IPS DF 4.7 (cell line): ENCODE measurements at regions not wholly inside any gene's neighbourhood (a gene's known extent, or its start where the extent isn't known, plus 50 kb on each side); places are given as distances from the start of the nearest gene placed in this dataset.
"Not testable (repeated sequence)": the region's sequence is repeated elsewhere in the genome, so short reads cannot be mapped to it uniquely, and the experiment has no call there.

Experiments used
- DNase-seq: peaks from one replicate; pipeline ENCODE4 v3.0.0-alpha.2; 2013; ENCODE audit warnings: low spot score; ENCODE audit errors: extremely low read depth

DNA sequence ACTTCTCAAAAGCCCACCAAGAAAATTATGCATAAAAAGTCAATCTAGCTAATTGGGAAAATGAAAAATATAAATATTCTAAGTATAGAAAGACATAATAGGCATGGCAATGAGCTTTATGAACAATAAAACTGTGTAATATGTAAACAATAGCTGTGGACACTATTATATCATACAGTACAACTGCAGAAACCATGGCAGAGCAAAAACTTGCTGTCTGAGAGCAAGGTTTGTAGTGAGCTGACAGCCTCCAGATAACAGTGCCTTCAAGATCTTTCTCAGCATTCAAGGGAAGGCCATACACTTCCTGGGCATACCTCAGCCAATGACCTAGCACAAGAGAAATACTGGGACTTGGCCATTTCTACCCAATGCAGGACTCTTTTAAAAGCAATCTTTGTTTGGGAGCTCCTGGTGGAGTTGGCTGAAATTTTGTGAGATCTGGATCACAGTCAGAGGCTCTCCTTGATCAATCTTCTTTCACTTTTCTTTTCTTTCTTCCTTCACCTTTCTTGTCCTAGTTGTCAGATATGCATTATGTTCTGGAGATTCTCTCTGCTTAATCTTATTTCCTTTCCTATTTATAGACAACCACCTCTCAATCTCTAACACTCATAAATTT is 427.2 kb upstream of the UBE2E3 start:
- DNase-seq = no peak

- no peak for DNase-seq
Measured at GRCh38 chr2:180542511-180542910, 437.9 kb upstream of the UBE2E3 start.

DNA sequence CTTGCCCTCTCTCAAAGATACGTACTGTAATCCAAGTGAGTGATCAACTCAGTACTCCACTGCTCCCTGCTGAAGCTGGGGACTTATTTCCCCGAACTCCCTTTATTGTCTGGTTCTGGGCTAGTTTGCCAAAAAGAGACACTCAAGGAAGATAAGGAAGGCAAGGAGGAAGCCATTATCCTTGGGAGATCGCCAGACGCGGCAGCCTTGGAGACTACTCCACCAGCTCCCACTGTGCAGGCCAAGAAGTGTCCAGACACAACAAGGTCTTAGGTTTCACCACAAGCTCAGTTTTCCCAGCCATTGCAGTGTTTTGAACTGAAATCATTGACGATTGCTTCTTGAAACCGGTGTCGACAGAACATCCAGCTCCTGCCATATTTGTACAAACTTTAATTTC is 439.6 kb upstream of the UBE2E3 start:
- no peak for DNase-seq

DNA sequence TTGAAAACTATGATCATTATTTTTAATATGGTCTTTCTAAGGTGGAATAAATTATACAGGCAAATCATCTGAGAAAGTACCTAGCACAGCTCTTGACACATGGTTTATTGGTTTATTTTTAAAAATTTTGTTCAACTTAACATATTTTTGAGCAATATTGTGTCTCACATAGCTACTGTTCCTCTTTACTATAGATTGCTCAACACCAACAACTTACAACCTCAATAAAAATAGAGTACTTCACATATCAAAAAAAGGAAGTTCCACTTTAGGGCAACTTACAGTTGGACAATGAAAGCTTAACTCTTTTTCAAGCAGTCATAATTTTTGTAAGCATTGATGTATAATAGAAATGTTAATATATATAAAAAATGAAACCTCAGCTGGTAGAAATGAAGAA is 440.9 kb upstream of the UBE2E3 start:
- no peak for DNase-seq

- DNase-seq = no peak
Measured at GRCh38 chr2:180535289-180535688, 445.1 kb upstream of the UBE2E3 start.

DNA sequence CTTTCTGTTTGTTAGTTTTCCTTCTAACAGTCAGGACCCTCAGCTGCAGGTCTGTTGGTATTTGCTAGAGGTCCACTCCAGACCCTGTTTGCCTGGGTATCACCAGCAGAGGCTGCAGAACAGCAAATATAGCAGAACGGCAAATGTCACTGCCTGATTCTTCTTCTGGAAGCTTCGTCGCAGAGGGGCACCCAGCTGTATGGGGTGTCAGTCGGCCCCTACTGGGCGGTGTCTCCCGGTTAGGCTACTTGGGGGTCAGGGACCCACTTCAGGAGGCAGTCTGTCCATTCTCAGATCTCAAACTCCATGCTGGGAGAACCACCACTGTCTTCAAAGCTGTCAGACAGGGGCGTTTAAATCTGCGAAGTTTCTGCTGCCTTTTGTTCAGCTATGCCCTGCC is 448.6 kb upstream of the UBE2E3 start:
- DNase-seq = not testable (repeated sequence)

- peak; percentile 5 for DNase-seq
Measured at GRCh38 chr2:180524499-180524898, 455.9 kb upstream of the UBE2E3 start.

DNA sequence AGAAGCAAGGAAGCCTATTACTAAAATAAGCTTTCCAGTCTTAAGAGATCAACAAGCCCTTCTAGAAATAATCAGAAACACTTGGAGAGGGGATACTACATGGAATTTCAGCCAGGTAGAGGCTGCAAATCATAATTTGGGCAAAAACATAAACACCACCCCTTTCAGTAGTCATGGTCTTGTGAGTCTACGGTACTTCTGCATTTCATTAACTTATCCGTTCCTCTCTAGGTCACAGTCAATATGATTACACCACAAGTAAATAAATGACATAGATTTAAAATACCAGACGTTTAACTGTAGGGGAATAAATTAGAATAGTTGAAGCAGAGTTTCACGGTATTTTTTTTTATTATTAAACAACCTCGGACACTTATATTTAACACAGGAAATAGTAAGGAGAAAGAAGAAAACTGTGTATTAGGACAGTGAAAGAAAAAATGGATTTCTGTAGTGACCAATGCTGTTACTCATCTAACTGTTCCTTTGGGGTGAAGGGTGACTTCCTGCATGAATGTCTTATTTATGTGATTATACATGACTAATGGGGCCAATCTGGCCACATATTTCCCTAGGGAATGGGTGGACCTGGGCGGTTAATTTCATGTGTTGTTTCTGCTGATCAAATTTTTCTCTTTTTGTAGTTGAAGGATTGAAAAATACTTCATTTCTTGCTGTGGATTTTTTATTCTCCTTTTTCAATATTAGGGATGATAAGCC is 456.6 kb upstream of the UBE2E3 start:
- no peak for DNase-seq

- no peak for DNase-seq
Measured at GRCh38 chr2:180520921-180521581, 459.4 kb upstream of the UBE2E3 start.

DNA sequence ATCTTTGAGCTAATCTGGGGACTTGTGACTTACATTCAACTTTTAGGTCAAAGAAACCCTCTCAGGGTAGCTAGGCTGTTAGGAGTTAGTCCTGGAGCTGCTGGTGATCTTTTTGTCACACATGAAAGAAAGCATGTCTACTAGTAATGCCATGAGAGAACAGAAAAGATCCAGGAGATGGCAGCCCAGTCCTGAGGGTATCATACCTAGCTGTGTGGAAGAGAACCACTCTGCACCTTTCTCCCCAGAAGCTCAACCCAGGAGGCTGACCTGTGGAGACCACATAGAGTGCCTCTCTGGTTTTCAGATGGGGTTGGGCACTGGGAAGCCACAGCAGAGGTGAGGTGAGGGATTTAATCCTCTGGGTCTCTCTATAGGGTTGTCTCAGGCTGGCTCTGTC is 460.2 kb upstream of the UBE2E3 start:
- no peak for DNase-seq

- no peak for DNase-seq
Measured at GRCh38 chr2:180519276-180519675, 461.1 kb upstream of the UBE2E3 start.

GRCh38 chr2:180516232-180516631 is 464.2 kb upstream of the UBE2E3 start:
- no peak for DNase-seq

DNA sequence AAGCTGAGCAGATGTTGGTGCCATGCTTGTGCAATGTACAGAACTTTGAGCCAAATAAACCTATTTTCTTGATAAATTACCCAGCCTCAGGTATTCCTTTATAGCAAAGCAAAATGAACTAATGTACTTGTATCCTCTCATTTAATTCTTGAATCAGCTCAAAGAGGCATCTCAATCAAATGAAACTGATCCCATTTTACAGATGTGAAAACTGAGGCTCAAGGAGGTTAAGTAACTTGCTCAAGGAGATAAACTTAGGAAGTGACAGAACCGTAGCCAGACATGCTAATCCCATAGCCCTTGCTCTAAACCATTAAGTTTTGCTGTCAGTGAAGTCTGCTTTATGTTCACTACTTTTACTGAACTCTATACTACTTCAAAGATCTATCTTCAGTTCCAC is 467.0 kb upstream of the UBE2E3 start:
- DNase-seq = no peak

DNA sequence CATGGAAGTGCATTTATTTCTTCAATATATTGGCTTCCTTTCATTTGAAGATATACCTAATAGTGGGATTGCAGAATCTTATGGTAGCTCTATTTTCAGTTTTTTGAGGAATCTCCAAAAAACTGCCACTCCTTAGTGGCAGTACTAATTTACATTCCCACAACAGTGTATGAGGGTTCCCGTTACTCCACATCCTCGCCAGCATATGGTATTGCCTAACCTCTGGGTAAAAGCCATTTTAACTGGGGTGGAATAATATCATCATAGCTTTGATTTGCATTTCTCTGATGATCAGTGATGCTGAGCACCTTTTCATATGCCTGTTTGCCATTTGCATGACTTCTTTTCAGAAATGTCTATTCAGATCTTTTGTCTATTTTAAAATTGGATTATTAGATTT is 471.9 kb upstream of the UBE2E3 start:
- DNase-seq = no peak

- DNase-seq = no peak
Measured at GRCh38 chr2:180507028-180507427, 473.4 kb upstream of the UBE2E3 start.

GRCh38 chr2:180505203-180505602 is 475.2 kb upstream of the UBE2E3 start:
- DNase-seq = no peak

DNA sequence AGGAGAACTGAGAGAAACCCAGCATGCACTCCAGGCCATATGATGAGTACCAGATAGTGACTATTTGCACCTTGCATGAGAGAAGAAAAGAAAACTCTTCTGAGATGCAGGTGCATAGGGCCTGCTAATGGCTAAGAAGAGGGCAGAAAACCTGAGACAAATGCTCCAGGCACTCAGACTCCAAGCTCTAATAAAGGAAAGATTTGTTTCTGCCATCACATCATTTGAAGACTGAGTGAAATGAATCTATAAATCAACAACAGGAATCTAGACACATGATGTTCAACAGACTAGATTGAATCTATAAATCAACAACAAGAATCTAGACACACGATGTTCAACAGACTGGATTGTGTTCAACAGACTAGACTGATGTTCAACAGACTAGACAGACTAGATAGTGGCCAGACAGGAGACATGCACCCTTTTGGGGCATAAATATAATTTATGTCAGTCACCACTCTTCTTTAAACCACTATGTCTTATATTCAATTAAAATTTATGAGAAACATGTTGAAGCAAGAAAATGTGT is 482.7 kb upstream of the UBE2E3 start:
- no peak for DNase-seq

DNA sequence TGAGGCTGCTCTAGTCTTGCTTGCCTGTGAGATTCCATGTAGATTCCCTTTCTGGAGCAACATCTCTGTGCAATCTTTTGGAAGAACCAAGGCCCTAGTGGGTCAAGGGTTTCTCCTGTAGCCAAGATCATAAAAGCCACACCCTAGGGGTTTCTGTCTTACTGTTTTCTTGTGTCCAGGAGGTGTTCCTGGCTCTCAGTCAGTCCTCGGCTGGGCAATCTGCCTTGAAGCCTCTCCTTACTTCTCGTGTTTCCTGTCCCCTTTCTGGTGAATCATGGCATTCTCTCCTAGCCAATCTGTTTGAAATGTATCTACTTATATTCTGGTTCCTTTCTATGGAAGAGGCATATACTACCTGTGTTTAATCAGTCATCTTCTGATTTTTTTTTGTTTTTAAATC is 484.8 kb upstream of the UBE2E3 start:
- DNase-seq = no peak

DNA sequence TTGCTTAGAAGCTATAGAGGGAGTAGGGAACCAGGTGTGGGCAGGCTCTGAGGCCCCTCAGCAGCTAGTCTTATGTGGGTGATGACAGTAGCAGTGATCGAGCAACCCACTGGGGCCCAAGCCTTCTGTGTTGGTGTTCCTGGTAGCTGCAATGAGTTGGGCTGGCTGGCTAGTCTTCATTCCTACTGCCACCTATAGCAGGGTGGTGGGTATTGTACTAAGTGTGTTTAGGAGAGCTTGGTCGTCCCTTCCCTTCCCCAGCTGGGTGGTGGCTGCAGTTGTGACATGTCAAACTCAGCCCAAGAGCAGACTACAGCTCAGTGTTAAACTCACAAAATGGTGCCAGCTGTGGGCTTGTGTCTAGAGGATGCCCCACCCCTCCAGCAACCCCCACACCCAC is 486.1 kb upstream of the UBE2E3 start:
- DNase-seq = no peak

- DNase-seq = no peak
Measured at GRCh38 chr2:180482696-180483095, 475.6 kb upstream of the CWC22 start.

DNA sequence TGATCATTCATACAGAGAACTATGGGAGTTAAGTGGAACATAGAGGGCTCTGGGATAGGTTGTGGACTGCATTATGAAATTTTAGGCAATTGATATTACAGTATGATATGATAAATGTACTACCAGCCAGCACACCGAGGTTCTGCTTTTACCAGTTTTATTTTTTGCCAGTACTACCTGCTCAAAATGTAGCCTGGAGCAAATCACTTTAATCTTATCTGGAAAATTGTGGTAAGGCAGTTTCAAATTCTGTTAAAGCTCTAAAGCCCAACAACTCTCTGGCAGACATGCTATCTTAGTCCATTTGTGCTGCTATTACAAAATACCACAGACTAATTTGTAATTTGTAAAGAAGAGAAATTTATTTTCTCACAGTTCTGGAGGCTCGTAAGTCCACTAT is 474.9 kb upstream of the CWC22 start:
- DNase-seq = no peak

- DNase-seq = no peak
Measured at GRCh38 chr2:180478883-180479282, 471.8 kb upstream of the CWC22 start.

GRCh38 chr2:180474716-180475115 is 467.6 kb upstream of the CWC22 start:
- DNase-seq = no peak
